NB4 (cell line): ENCODE measurements at regions not wholly inside any gene's neighbourhood (a gene's known extent, or its start where the extent isn't known, plus 50 kb on each side); places are given as distances from the start of the nearest gene placed in this dataset.

Experiments used
- MYC ChIP-seq: IDR thresholded peaks from 2 replicates; pipeline ENCODE4 v1.6.1; 2011; ENCODE audit warnings: low read depth, low read length
- POLR2A ChIP-seq: IDR thresholded peaks from 2 replicates; pipeline ENCODE4 v1.6.1; 2011; ENCODE audit warnings: mild to moderate bottlenecking; ENCODE audit not compliant: insufficient read length; ENCODE audit errors: extremely low read depth
- TF ChIP-seq, protein P1 (sequence below): IDR thresholded peaks from one replicate; pipeline ENCODE4 v1.5.1; 2012; ENCODE audit warnings: low read depth, low read length
- TF ChIP-seq, protein P2 (sequence below): IDR thresholded peaks from 2 replicates; pipeline ENCODE4 v1.6.1; 2011; ENCODE audit warnings: low read depth, low read length

DNA sequence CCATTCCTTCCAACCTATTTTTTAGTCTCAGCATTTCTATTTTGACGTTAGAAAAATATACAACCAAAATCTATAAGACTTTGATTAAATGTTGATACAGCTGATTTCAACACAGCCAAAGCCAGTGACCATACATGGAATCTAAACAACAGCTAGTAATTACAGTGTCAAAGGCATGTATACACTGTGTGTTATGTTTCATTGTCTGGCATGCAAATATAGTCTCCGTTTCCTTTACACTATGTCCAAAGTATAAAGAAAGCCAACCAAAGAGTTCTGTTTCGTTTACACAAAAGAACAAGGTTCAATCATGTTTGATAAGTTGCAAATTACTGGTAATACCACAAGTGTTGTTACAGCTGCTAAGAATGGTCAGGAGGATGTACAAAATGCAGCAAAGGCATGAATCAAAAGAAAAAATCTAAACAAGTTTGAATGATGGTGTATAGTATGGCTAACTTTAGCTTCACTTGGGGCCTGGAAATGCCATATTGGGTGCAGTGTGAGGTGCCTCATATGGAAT is 268.3 kb upstream of the FERD3L start:
- TF ChIP-seq, protein P1, sequence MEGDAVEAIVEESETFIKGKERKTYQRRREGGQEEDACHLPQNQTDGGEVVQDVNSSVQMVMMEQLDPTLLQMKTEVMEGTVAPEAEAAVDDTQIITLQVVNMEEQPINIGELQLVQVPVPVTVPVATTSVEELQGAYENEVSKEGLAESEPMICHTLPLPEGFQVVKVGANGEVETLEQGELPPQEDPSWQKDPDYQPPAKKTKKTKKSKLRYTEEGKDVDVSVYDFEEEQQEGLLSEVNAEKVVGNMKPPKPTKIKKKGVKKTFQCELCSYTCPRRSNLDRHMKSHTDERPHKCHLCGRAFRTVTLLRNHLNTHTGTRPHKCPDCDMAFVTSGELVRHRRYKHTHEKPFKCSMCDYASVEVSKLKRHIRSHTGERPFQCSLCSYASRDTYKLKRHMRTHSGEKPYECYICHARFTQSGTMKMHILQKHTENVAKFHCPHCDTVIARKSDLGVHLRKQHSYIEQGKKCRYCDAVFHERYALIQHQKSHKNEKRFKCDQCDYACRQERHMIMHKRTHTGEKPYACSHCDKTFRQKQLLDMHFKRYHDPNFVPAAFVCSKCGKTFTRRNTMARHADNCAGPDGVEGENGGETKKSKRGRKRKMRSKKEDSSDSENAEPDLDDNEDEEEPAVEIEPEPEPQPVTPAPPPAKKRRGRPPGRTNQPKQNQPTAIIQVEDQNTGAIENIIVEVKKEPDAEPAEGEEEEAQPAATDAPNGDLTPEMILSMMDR = no peak
- TF ChIP-seq POLR2A = no peak
- no peak for TF ChIP-seq MYC
- TF ChIP-seq, protein P2, sequence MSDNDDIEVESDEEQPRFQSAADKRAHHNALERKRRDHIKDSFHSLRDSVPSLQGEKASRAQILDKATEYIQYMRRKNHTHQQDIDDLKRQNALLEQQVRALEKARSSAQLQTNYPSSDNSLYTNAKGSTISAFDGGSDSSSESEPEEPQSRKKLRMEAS = no peak
